T-helper 2 cell (primary cell): ENCODE measurements at regions not wholly inside any gene's neighbourhood (a gene's known extent, or its start where the extent isn't known, plus 50 kb on each side); places are given as distances from the start of the nearest gene placed in this dataset.
A peak's percentile ranks its signal among the peaks of the same experiment; 100 is the strongest.

Experiments
- DNase-seq, 5 experiments: peaks; one replicate each; pipeline versions ENCODE4 v3.0.0 to v3.0.0-alpha.2; 2012 to 2022

DNA sequence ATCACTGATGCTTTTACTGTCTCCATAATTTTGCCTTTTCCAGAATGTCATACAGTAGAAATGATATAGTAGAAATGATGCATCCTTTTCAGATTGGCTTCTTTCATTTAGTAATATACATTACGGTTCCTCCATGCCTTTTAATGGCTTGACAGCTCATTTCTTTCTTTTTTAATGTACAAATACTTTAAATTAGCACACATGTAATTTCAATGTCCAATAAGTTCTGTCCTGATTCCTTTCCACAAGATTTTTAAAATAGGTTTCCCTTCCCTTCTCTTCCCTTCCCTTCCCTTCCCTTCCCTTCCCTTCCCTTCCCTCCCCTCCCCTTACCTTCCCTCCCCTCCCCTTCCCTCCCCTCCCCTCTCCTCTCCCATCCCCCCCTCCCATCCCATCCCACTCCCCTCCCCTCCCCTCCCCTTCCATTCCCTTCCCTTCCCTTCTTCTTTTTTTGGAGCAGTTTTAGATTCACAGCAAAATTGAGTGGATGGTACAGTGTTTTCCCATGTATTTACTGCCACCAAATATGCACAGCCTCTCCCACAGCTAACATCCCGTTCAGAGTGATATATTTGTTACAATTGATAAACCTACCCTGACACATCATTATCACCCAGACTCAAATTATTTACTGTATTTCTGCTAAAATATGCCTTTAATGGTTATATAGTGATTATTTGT is 398.8 kb downstream of the RNF144B start:
- no peak for DNase-seq

- DNase-seq, result no peak
These were observed 405.7 kb downstream of the RNF144B start for GRCh38 chr6:18792866-18793265.

DNA sequence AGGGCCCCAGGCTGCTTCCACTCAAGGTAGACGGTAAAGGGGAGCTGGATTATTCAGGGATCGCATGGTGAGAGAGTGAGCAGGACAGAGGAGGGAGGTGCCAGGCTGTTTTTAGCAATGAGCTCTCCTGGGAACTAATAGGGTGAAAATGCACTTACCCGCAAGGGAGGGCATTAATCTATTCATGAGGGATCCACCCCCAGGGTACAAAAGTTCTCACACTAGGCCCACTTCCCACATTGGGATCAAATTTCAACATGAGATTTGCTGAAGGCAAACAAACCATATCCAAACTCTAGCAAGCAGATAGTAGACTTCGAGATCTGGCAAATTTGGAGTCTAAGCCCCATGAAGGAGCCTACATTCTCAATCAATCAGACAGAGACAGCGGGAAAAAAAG is 408.6 kb downstream of the RNF144B start:
- DNase-seq, result no peak

DNA sequence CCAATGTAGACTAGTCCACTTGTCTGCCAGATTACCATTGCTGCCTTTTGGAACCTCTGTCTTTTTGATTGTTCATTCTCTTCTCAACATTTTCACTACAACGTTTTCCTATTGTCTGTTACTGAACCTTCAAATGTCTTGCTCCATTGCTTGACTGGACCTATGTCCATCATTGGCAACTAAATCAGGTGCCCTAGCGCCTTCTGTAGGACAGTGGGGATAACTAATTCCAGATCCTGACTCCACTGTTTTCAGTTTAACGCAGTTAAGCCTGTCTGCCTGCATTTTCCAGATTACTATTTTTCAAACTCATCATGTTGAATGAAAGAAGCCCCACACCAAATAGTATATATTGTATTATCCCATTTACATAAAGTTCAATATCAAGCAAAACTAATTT is 433.6 kb downstream of the RNF144B start:
- DNase-seq, result no peak

- DNase-seq, result peak in 2 of 5 experiments; percentile 5 to 30
These were observed 436.7 kb downstream of the RNF144B start for GRCh38 chr6:18823782-18824386.

GRCh38 chr6:18829272-18829870 is 442.2 kb downstream of the RNF144B start:
- no peak for DNase-seq

DNA sequence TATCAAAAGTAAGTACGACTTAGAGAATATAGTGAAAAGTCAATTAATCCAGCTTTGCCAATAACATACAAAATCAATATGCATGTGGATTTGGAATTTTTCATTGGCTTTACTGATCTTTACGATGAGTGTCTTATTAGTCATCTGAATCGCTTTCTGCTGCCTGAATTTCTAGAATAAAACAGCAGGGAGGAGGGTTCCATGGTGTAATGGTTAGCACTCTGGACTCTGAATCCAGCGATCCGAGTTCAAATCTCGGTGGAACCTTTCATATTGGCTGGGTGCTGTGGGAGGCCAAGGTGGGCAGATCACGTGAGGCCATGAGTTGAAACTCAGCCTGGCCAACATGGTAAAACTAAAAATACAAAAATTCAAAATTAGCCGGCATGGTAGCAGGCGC is 448.8 kb downstream of the RNF144B start:
- no peak for DNase-seq

- DNase-seq, result no peak
These were observed 449.9 kb downstream of the RNF144B start for GRCh38 chr6:18837013-18837412.

- no peak for DNase-seq
These were observed 455.4 kb downstream of the RNF144B start for GRCh38 chr6:18842534-18842933.

- no peak for DNase-seq
These were observed 458.7 kb downstream of the RNF144B start for GRCh38 chr6:18845896-18846295.

GRCh38 chr6:18846327-18846726 is 459.2 kb downstream of the RNF144B start:
- no peak for DNase-seq

DNA sequence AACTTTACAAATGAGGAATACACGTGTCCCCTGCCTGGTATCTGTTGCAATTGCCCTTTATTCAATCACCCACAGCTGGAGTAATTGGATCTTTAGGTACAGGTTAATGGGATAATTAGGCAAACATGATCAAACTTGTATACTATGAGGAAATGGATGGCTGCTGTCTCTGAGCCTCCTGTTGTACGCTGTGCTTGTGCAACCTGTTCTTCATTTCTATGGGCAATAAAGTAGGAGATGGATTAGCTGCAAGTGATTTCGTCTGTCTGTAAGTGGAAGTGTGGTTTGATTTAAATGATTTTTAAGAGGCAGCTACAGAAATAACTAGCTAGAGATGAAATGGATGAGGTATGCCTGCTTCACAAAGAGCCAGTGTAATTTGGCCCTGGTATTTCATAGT is 474.1 kb downstream of the RNF144B start:
- no peak for DNase-seq

DNA sequence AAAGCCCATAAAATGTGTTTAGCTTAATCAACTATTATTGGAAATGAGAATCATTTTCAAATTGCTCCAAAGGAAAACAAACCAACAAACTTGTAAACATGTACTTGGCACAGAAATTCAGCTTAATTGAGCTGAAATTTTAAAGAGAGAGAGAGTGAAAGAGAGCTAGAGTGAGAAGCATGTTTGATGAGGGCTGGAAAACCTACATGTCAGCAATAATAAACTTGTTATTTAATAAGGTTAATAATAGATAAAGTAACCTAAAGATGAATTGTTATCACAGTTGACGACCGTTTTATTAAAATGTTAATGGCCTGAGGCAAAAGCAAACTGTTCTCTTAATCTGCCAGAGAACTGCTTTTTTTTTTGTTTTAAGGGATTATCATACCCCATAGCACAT is 496.1 kb downstream of the RNF144B start:
- DNase-seq, result no peak

GRCh38 chr6:18883851-18884250 is 496.7 kb downstream of the RNF144B start:
- DNase-seq, result no peak

GRCh38 chr6:18893540-18894269 is 506.6 kb downstream of the RNF144B start:
- DNase-seq, result no peak

- no peak for DNase-seq
These were observed 510.2 kb downstream of the RNF144B start for GRCh38 chr6:18897350-18897749.

DNA sequence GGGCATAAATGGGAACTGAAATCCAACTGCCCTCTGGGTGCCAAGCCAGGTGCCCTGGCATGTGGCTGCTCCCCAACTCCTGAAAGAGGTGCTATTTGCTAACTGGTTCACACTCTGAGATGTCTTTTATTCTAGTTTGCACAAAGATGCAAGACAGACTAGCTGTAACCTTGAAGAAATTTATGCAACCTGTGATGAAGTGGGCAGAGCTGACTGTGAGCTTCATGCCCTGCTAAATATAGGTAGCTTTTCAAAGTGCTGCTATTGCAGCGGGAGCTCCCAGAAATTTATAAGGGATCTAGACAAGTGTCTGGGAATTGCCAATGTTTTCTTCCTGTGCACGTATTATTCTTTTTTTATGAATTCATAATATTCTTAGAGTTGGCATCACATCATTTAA is 517.5 kb downstream of the RNF144B start:
- DNase-seq, result no peak

DNA sequence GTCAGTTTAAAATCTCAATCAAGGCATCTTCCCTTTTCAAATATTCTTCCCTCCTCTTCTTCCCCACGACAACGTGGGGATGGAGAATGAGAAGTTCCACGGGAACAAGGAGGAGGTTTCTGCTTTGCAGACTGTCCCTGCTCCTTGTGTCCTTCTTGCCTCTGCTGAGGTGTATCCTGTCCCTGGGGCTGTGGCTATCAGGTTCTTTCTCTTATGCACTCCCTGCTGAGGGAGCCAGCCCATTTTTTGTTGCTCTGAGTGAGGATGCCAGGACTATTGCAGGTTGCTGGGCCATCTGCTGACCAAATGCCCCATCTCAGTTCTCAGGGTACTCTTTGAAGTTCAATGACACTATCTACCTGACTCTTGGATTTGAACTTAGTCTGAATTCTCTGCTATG is 533.6 kb downstream of the RNF144B start:
- no peak for DNase-seq

DNA sequence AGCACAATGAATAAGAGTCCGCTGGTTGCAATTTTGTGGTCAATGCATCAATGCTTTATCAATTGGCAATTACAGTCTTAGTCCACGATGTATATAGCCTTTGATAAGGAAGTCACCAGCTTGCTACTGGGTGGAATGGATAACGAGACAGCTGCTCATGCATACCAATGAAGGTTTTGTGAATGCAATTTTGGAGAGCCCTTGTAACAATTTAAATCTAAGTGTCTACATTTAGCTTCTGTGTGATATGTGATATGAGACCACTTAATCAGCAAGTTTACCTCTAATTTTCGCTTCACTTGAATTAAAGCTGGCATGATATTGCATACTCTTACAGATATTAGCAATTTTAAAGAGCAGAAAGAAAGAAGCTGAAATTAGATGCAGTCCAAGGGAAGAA is 543.9 kb downstream of the RNF144B start:
- no peak for DNase-seq

DNA sequence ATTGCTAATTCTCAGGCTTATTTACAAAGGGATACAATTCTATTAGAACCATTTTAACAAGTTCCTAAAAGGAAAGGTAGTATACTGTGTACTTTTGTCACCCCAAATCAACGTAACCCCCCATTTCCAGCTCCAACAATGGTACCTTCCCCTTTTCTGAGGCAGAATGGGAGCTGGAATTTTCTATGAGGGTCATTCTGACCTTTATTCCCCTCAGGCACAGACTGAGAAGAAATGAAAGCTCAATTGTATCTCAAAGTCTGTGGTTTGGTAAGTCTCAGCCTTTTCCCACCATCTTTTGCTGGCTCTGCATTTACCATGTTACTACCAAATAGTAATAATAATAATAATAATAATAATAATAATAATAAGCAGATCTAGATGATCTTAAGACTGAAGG is 571.0 kb downstream of the RNF144B start:
- DNase-seq, result no peak

DNA sequence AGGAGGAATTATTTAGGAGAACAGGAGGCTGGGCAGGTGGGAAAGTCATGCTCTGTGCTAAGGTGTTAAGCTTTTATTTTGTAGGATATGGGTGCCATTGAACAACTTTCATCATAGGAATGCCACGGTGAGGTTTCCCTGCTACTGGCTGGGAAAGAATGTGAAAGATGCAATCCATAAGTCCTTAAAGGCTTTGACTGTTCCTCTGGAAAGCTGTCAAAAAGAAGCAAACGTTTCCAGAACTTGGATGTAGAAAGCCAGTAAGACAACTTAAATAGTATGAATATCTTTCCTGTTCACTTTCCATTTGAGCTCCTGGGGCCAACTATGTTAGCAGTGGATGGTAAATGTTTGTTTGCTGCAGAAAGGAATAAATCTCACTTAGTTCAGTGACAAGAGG is 574.4 kb downstream of the RNF144B start:
- no peak for DNase-seq

DNA sequence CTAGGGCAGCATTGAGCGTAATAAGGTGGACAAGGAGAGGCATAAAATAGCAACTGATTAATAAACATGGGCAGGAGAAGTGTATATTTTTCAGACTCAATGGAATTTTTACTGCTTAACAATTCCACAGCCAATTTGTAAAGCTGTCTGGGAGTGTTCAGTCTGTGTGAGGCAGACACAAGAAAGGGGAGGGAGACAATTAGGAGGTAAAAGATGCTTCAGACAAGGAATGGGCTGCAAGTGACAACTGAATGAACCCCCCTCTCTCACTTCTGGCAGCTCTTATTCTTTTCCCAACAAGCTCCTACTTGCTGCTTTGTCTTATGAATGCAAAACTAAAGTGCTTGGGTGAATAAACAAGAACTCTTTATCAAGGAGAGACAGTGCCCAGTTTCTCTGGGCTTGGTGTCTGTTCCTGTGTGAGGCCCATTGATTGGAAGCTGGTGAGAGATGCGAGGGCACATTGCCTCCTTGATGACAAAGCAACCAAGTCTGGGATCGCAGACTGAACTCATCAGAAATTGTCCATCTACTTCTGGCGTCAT is 575.3 kb downstream of the RNF144B start:
- DNase-seq, result no peak

DNA sequence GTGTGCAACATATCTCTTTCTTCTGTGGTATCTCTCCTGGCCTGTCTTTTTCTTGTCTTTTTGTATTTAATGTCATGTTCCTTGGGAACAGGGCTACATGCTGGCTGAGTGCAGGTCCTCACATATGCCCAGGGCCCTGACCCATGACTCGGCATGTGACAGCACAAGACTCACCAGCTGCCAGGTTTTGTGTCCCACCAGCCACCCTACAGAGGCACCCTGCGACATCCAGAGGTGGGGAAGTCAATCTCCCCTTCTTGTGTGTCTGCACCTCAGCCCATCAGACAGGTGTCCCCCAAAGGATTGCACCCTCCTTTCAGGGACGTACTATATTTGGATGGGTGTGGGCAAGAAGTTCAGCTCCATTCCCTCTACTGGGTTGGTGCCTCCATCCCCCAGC is 576.3 kb downstream of the RNF144B start:
- DNase-seq, result no peak

GRCh38 chr6:18973251-18973650 is 586.1 kb downstream of the RNF144B start:
- DNase-seq, result no peak
